ENCODE measurements at regions not wholly inside any gene's neighbourhood (a gene's known extent, or its start where the extent isn't known, plus 50 kb on each side); places are given as distances from the start of the nearest gene placed in this dataset.

- TF ChIP-seq EZH2 (IDR thresholded peaks at IDR 0.05; ENCODE audit: low read depth, low read length, severe bottlenecking) = no peak
- no peak for TF ChIP-seq HDAC6 (IDR thresholded peaks at IDR 0.05; ENCODE audit: low read depth, low read length)
- TF ChIP-seq BCL11A (IDR thresholded peaks at IDR 0.05; ENCODE audit: low read depth in 2 of 2, low read length in 2 of 2) = no peak
Measured at GRCh38 chr6:134422426-134423231, 104.7 kb upstream of the SGK1 start (continued).
